Right lobe of liver (tissue), 6 donors: ENCODE measurements at regions not wholly inside any gene's neighbourhood (a gene's known extent, or its start where the extent isn't known, plus 50 kb on each side); places are given as distances from the start of the nearest gene placed in this dataset.

ENCODE experiments used
- ATAC-seq, 4 donors: fragments of 200-7000 bp; cut with Tn5 transposase; one replicate each; pipeline ENCODE4 v1.9.1; 2020; ENCODE audit warnings: mild to moderate bottlenecking in 4 of 4, moderate library complexity in 4 of 4
- DNase-seq, 3 donors: peaks; one replicate each; pipeline ENCODE4 v3.0.0-alpha.2; 2020
- H3K27ac ChIP-seq, 3 donors: fragments of 200-600 bp; one replicate each; pipeline ENCODE4 v1.8.0; 2022
- H3K27me3 ChIP-seq, 2 donors: fragments of 200-600 bp; one replicate each; pipeline ENCODE4 v1.8.0; 2022
- H3K36me3 ChIP-seq, 4 donors: fragments of 200-600 bp; sonication (generic) in 1 of 4; one replicate each; pipeline versions ENCODE4 v1.5.1 to v1.8.0; 2017 to 2022; ENCODE audit warnings: control low read depth in 1 of 4
- H3K4me1 ChIP-seq, 4 donors: fragments of 200-600 bp; sonication (generic) in 1 of 4; one replicate each; pipeline versions ENCODE4 v1.5.1 to v1.8.0; 2017 to 2022; ENCODE audit warnings: control low read depth in 1 of 4
- H3K4me3 ChIP-seq, 3 donors: fragments of 200-600 bp; one replicate each; pipeline ENCODE4 v1.8.0; 2022
- H3K9me3 ChIP-seq, 4 donors: fragments of 200-600 bp; sonication (generic) in 1 of 4; one replicate each; pipeline versions ENCODE4 v1.5.1 to v1.8.0; 2017 to 2022; ENCODE audit warnings: control low read depth in 1 of 4
- POLR2A ChIP-seq: fragments of 450-650 bp; IDR thresholded peaks from one replicate; pipeline ENCODE4 v1.6.1; 2017; ENCODE audit warnings: antibody characterized with exemption, mild to moderate bottlenecking
- WGBS: methylation state at CpG from one replicate; pipeline ENCODE4 v1.1.6; 2018; ENCODE audit warnings: low coverage, low lambda C conversion rate; ENCODE audit not compliant: insufficient coverage; ENCODE audit errors: missing lambda C conversion rate; 5-methylcytosine and 5-hydroxymethylcytosine counted together
- intact Hi-C, 2 donors: fragments of 100-400 bp; cut with DNase I; formaldehyde crosslinking; loops; one replicate each; pipeline versions ENCODE4 v1.11.2 to v1.14.1; 2022
- TF ChIP-seq, protein P1 (sequence below), 4 donors: fragments of 200-600 bp in 3 of 4; fragments of 450-650 bp in 1 of 4; IDR thresholded peaks; one replicate each; pipeline versions ENCODE4 v1.5.1 to v1.8.0; 2016 to 2022; ENCODE audit warnings: antibody characterized with exemption in 4 of 4, mild to moderate bottlenecking in 2 of 4
- donor health status: DM: no; HTN: yes; CAD: no.
- donor health status: DM: no; HTN: no; CAD: no.
- donor health status: DM: no; HTN: no; CAD: no.
- donor health status: DM: no; HTN: yes; CAD: no.
- donor health status: DM: no; HTN: yes; CAD: no.

DNA sequence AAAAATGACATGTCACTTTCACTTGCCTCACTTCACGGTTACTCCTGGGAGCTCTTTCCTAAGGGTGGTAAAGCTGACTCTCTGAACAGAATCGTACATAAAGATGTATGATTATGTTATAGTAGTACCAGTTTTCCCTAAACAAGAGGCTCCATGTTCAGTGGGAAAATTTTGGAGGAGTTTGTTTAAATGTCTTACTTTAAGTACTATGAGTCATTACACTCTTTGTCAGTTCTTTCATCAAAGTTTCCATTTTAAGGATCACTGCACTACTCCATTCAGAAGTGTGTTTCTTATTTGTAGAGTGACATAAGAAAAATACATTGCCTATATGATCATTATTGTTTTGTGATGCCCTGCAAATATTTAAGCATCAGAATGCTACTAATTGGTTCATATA, 121.1 kb upstream of the FIGN start:
- TF ChIP-seq, protein P1, sequence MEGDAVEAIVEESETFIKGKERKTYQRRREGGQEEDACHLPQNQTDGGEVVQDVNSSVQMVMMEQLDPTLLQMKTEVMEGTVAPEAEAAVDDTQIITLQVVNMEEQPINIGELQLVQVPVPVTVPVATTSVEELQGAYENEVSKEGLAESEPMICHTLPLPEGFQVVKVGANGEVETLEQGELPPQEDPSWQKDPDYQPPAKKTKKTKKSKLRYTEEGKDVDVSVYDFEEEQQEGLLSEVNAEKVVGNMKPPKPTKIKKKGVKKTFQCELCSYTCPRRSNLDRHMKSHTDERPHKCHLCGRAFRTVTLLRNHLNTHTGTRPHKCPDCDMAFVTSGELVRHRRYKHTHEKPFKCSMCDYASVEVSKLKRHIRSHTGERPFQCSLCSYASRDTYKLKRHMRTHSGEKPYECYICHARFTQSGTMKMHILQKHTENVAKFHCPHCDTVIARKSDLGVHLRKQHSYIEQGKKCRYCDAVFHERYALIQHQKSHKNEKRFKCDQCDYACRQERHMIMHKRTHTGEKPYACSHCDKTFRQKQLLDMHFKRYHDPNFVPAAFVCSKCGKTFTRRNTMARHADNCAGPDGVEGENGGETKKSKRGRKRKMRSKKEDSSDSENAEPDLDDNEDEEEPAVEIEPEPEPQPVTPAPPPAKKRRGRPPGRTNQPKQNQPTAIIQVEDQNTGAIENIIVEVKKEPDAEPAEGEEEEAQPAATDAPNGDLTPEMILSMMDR (IDR thresholded peaks at IDR 0.05), result no peak
- TF ChIP-seq POLR2A, result no peak
- WGBS, result 46% methylated on average over 2 of the region's 2 CpGs

GRCh38 chr2:163852616-163853015, 116.8 kb upstream of the FIGN start:
- no peaks in the 10 kb centered on the region for H3K36me3 ChIP-seq
- 50% methylated on average over 3 of the region's 3 CpGs for WGBS
- no peaks in the 10 kb centered on the region for H3K27me3 ChIP-seq
- TF ChIP-seq, protein P1 (IDR thresholded peaks at IDR 0.05), result no peak
- no peak for TF ChIP-seq POLR2A
- H3K4me1 ChIP-seq, result no peaks in the 10 kb centered on the region
- H3K27ac ChIP-seq, result no peak overlapping the region
- no peak for DNase-seq
- intact Hi-C loops, result no loop called here
- ATAC-seq, result no peak
- no peak overlapping the region for H3K4me3 ChIP-seq
- H3K9me3 ChIP-seq, result no peaks in the 10 kb centered on the region

More for the DNA sequence above, 121.1 kb upstream of the FIGN start:
- DNase-seq (no peak), ATAC-seq (no peak)
- no peak overlapping the region for H3K4me3 ChIP-seq
- H3K36me3 ChIP-seq, result no peaks in the 10 kb centered on the region
- no peaks in the 10 kb centered on the region for H3K9me3 ChIP-seq
- no peaks in the 10 kb centered on the region for H3K4me1 ChIP-seq
- H3K27me3 ChIP-seq, result no peaks in the 10 kb centered on the region
- no peak overlapping the region for H3K27ac ChIP-seq
- intact Hi-C loops, result no loop called here

DNA sequence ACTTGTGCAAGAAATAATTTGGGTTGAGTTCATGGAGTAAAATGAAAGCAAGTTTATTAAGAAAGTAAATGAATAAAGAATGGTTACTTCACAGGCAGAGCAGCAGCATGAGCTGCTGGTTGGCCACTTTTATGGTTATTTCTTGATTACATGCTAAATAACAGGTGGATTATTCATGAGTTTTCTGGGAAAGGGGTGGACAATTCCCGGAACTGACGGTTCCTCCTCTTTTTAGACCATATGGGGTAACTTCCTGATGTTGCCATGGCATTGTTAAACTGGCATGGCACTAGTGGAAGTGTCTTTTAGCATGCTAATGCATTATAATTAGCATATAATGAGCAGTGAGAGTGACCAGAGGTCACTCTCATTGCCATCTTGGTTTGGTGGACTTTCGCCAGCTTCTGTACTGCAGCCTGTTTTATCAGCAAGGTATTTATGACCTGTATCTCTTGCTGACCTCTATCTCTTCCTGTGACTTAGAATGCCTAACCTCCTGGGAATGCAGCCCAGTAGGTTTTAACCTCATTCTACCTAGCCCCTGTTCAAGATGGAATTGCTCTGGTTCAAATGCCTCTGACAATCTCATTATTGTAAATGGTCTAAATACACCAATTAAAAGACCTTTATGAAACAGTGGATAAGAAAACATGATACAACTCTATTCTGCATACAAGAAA, 114.1 kb upstream of the FIGN start:
- DNase-seq (no peak), ATAC-seq (no peak)
- WGBS, result 82% methylated on average over 3 of the region's 3 CpGs
- Histone ChIP-seq H3K27me3 (no peaks in the 10 kb centered on the region), H3K4me3 (no peak overlapping the region), H3K36me3 (no peaks in the 10 kb centered on the region), H3K9me3 (no peaks in the 10 kb centered on the region), H3K4me1 (no peaks in the 10 kb centered on the region), H3K27ac (no peak overlapping the region)
- intact Hi-C loops, result no loop called here
- TF ChIP-seq POLR2A, result no peak
- TF ChIP-seq, protein P1 (IDR thresholded peaks at IDR 0.05), result no peak

DNA sequence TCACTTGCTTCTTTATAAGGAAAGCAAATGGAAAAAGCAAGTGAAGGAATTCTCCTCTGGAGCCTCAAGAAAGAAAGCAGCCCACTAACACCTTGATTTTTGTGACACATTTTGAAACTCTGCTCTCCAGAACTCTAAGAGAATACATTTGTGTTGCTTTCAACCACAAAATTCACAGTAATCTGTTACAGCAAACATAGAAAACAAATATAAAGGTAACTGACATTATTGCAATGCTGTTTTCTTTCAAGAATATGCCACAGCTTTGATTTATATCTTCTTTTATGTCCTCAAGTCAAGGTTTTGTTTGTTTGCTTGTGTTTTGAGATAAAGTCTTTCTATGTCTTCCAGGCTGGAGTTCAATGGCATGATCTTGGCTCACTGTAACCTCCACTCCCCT, 103.1 kb upstream of the FIGN start:
- intact Hi-C loops, result no loop called here
- no peaks in the 10 kb centered on the region for H3K27me3 ChIP-seq
- TF ChIP-seq POLR2A, result no peak
- TF ChIP-seq, protein P1 (IDR thresholded peaks at IDR 0.05), result no peak
- no peaks in the 10 kb centered on the region for H3K9me3 ChIP-seq
- no peaks in the 10 kb centered on the region for H3K36me3 ChIP-seq
- no peak overlapping the region for H3K4me3 ChIP-seq
- DNase-seq (no peak), ATAC-seq (no peak)
- no peak overlapping the region for H3K27ac ChIP-seq
- no peaks in the 10 kb centered on the region for H3K4me1 ChIP-seq

DNA sequence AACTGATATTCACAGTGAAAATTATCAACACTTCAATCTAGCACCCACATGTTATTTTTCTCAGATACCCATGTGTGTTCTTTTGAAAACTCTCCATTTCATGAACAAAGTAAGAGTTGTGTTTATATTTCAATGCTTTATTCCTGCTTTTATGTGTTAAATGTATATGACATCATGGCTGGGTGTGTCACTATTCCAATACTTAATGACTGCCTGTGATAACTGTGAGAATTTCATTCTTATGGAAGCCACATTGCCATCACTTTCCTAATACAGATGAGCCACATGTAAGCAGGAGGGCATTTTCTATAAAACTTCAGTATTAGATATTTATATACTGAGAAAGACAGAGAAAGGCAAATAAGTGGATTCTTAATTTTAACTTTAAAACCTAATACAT, 100.4 kb upstream of the FIGN start:
- intact Hi-C loops, result no loop called here
- TF ChIP-seq, protein P1 (IDR thresholded peaks at IDR 0.05), result no peak
- no peak for TF ChIP-seq POLR2A
- DNase-seq (no peak), ATAC-seq (no peak)
- no peak overlapping the region for H3K27ac ChIP-seq
- H3K4me3 ChIP-seq, result no peak overlapping the region
- peaks cover 0 to 1% (median 0%) of the 10 kb centered on the region in 4 donors for H3K4me1 ChIP-seq
- H3K27me3 ChIP-seq, result no peaks in the 10 kb centered on the region
- H3K9me3 ChIP-seq, result no peaks in the 10 kb centered on the region
- H3K36me3 ChIP-seq, result no peaks in the 10 kb centered on the region
